ENCODE measurements at regions not wholly inside any gene's neighbourhood (a gene's known extent, or its start where the extent isn't known, plus 50 kb on each side); places are given as distances from the start of the nearest gene placed in this dataset.

GRCh38 chr6:163701762-163702161 lies 287.2 kb downstream of the QKI start:
- TF ChIP-seq CTCF (conservative IDR thresholded peaks at IDR 0.05; ENCODE audit: low read length), result no peak
- no peak for TF ChIP-seq EZH2phosphoT487 (IDR thresholded peaks at IDR 0.05; ENCODE audit: borderline replicate concordance)
